Liver (tissue), 8 donors: ENCODE measurements at regions not wholly inside any gene's neighbourhood (a gene's known extent, or its start where the extent isn't known, plus 50 kb on each side); places are given as distances from the start of the nearest gene placed in this dataset.

ENCODE experiments used
- DNase-seq: peaks from one replicate; pipeline ENCODE4 v3.0.0-alpha.2; 2017; ENCODE audit warnings: low spot score
- H3K27ac ChIP-seq, 2 donors: one replicate each; pipeline ENCODE4 v1.7.0; 2013; ENCODE audit warnings: inconsistent platforms in 2 of 2, low read length in 2 of 2, control low read depth in 1 of 2, low read depth in 1 of 2, mild to moderate bottlenecking in 1 of 2
- H3K27me3 ChIP-seq, 4 donors: one replicate each; pipeline versions ENCODE4 v1.6.1 to v1.7.0; 2013; ENCODE audit warnings: low read length in 3 of 4, inconsistent platforms in 1 of 4, mild to moderate bottlenecking in 1 of 4, moderate library complexity in 1 of 4; ENCODE audit not compliant: control insufficient read depth in 4 of 4, insufficient read depth in 4 of 4
- H3K36me3 ChIP-seq, 4 donors: one replicate each; pipeline versions ENCODE4 v1.6.1 to v1.7.0; 2013; ENCODE audit warnings: low read length in 3 of 4, mild to moderate bottlenecking in 3 of 4, low read depth in 1 of 4, moderate library complexity in 1 of 4; ENCODE audit not compliant: control insufficient read depth in 4 of 4, insufficient read depth in 3 of 4
- H3K4me1 ChIP-seq, 4 donors: one replicate each; pipeline versions ENCODE4 v1.6.1 to v1.7.0; 2013; ENCODE audit warnings: low read length in 3 of 4, mild to moderate bottlenecking in 3 of 4, moderate library complexity in 1 of 4; ENCODE audit not compliant: control insufficient read depth in 4 of 4, insufficient read depth in 4 of 4
- H3K4me3 ChIP-seq, 3 donors: one replicate each; pipeline versions ENCODE4 v1.6.1 to v1.7.0; 2013; ENCODE audit warnings: low read length in 3 of 3, control low read depth in 1 of 3, low read depth in 1 of 3, mild to moderate bottlenecking in 1 of 3
- H3K9ac ChIP-seq, 2 donors: one replicate each; pipeline ENCODE4 v1.7.0; 2013; ENCODE audit warnings: low read length in 2 of 2, mild to moderate bottlenecking in 2 of 2, moderate library complexity in 2 of 2, control low read depth in 1 of 2, low read depth in 1 of 2
- H3K9me3 ChIP-seq, 4 donors: one replicate each; pipeline versions ENCODE4 v1.6.1 to v1.7.0; 2013; ENCODE audit warnings: low read length in 3 of 4; ENCODE audit not compliant: control insufficient read depth in 4 of 4
- EGR1 ChIP-seq, 2 donors: IDR thresholded peaks; 2 replicates each; pipeline ENCODE4 v1.6.1; 2016 to 2018; ENCODE audit warnings: antibody characterized with exemption in 2 of 2, low read depth in 2 of 2
- FOXA1 ChIP-seq: IDR thresholded peaks from 2 replicates; pipeline ENCODE4 v1.6.1; 2016; ENCODE audit warnings: antibody characterized with exemption
- FOXA2 ChIP-seq: IDR thresholded peaks from 2 replicates; pipeline ENCODE4 v1.6.1; 2016; ENCODE audit warnings: antibody characterized with exemption
- GABPA ChIP-seq, 2 donors: IDR thresholded peaks in 1 of 2; conservative IDR thresholded peaks in 1 of 2; 2 replicates each; pipeline ENCODE4 v1.6.1; 2016; ENCODE audit warnings: antibody characterized with exemption in 2 of 2, mild to moderate bottlenecking in 1 of 2, moderate library complexity in 1 of 2
- HNF4A ChIP-seq, 2 donors: conservative IDR thresholded peaks; 2 replicates each; pipeline ENCODE4 v1.6.1; 2016; ENCODE audit warnings: antibody characterized with exemption in 2 of 2, mild to moderate bottlenecking in 2 of 2
- HNF4G ChIP-seq: IDR thresholded peaks from 2 replicates; pipeline ENCODE4 v1.6.1; 2016; ENCODE audit warnings: antibody characterized with exemption
- JUND ChIP-seq, 2 donors: IDR thresholded peaks; 2 replicates each; pipeline ENCODE4 v1.6.1; 2016; ENCODE audit warnings: antibody characterized with exemption in 2 of 2
- NR2F2 ChIP-seq: IDR thresholded peaks from 2 replicates; pipeline ENCODE4 v1.6.1; 2016; ENCODE audit warnings: antibody characterized with exemption
- RAD21 ChIP-seq, 2 donors: IDR thresholded peaks; 2 replicates each; pipeline ENCODE4 v1.6.1; 2016; ENCODE audit warnings: antibody characterized with exemption in 2 of 2, mild to moderate bottlenecking in 2 of 2
- RXRA ChIP-seq, 2 donors: IDR thresholded peaks; 2 replicates each; pipeline ENCODE4 v1.6.1; 2017 to 2018; ENCODE audit warnings: antibody characterized with exemption in 2 of 2, mild to moderate bottlenecking in 1 of 2
- SP1 ChIP-seq: IDR thresholded peaks from 2 replicates; pipeline ENCODE4 v1.6.1; 2018; ENCODE audit warnings: antibody characterized with exemption, mild to moderate bottlenecking
- TAF1 ChIP-seq: conservative IDR thresholded peaks from 2 replicates; pipeline ENCODE4 v1.6.1; 2016; ENCODE audit warnings: antibody characterized with exemption, mild to moderate bottlenecking
- YY1 ChIP-seq: IDR thresholded peaks from 2 replicates; pipeline ENCODE4 v1.6.1; 2016; ENCODE audit warnings: antibody characterized with exemption, mild to moderate bottlenecking
- WGBS: extraction: QIAGEN DNeasy Blood & Tissue Kit; methylation state at CpG from one replicate; pipeline ENCODE4 v1.1.7; 2013; 5-methylcytosine and 5-hydroxymethylcytosine counted together
- TF ChIP-seq, protein P1 (sequence below): IDR thresholded peaks from 2 replicates; pipeline ENCODE4 v1.6.1; 2016; ENCODE audit warnings: antibody characterized with exemption, mild to moderate bottlenecking
- TF ChIP-seq, protein P2 (sequence below): IDR thresholded peaks from 2 replicates; pipeline ENCODE4 v1.6.1; 2016; ENCODE audit warnings: antibody characterized with exemption
- TF ChIP-seq, protein P3 (sequence below): IDR thresholded peaks from 2 replicates; pipeline ENCODE4 v1.6.1; 2016; ENCODE audit warnings: antibody characterized with exemption
- TF ChIP-seq, protein P4 (sequence below): IDR thresholded peaks from 2 replicates; pipeline ENCODE4 v1.6.1; 2016; ENCODE audit warnings: antibody characterized with exemption
- TF ChIP-seq, protein P5 (sequence below): fragments of 150-350 bp; IDR thresholded peaks from 2 replicates; pipeline ENCODE4 v1.5.1; 2017; ENCODE audit warnings: improper control_type of control experiment, low read depth, low read length; ENCODE audit not compliant: missing input control
- donor health status: healthy.
- donor health status: healthy.
- donor health status: healthy.
- donor health status: healthy.
- donor health status: healthy.

DNA sequence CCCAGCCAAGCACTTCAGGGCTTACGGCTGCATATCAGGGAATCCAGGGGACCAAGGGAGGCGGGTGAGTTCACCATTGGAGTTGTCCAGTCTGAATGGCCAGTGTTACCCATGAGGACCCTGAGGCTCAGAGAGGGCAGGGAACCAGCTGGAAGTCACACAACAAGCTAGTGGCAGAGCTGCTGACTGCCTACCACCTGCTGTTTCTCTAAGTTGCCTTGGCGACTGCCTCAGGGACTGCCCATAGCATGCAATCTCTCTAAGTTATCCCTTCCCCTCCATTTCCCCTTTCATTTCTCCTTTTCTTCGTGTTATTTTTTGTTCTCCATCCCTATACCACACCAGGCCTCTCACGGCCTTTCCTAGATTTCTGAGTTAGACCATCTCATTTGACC, 71.8 kb upstream of the SIRPA start:
- Histone ChIP-seq H3K4me1 (peaks cover 2 to 17% (median 9%) of the 10 kb centered on the region in 4 donors), H3K27ac (no peak overlapping the region)
- TF ChIP-seq JUND (IDR thresholded peaks at IDR 0.05) (no peak), YY1 (no peak), HNF4G (no peak), GABPA (IDR thresholded peaks at IDR 0.05 in 1 of 2, conservative IDR thresholded peaks at IDR 0.05 in 1 of 2) (no peak), EGR1 (IDR thresholded peaks at IDR 0.05; ENCODE audit: low read depth in 2 of 2) (no peak), HNF4A (conservative IDR thresholded peaks at IDR 0.05) (no peak), FOXA2 (no peak), NR2F2 (no peak), FOXA1 (no peak), SP1 (no peak), RXRA (IDR thresholded peaks at IDR 0.05) (no peak), RAD21 (IDR thresholded peaks at IDR 0.05) (no peak), TAF1 (no peak)
- TF ChIP-seq, protein P1, sequence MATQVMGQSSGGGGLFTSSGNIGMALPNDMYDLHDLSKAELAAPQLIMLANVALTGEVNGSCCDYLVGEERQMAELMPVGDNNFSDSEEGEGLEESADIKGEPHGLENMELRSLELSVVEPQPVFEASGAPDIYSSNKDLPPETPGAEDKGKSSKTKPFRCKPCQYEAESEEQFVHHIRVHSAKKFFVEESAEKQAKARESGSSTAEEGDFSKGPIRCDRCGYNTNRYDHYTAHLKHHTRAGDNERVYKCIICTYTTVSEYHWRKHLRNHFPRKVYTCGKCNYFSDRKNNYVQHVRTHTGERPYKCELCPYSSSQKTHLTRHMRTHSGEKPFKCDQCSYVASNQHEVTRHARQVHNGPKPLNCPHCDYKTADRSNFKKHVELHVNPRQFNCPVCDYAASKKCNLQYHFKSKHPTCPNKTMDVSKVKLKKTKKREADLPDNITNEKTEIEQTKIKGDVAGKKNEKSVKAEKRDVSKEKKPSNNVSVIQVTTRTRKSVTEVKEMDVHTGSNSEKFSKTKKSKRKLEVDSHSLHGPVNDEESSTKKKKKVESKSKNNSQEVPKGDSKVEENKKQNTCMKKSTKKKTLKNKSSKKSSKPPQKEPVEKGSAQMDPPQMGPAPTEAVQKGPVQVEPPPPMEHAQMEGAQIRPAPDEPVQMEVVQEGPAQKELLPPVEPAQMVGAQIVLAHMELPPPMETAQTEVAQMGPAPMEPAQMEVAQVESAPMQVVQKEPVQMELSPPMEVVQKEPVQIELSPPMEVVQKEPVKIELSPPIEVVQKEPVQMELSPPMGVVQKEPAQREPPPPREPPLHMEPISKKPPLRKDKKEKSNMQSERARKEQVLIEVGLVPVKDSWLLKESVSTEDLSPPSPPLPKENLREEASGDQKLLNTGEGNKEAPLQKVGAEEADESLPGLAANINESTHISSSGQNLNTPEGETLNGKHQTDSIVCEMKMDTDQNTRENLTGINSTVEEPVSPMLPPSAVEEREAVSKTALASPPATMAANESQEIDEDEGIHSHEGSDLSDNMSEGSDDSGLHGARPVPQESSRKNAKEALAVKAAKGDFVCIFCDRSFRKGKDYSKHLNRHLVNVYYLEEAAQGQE, result no peak
- TF ChIP-seq, protein P2, sequence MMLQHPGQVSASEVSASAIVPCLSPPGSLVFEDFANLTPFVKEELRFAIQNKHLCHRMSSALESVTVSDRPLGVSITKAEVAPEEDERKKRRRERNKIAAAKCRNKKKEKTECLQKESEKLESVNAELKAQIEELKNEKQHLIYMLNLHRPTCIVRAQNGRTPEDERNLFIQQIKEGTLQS, result no peak
- TF ChIP-seq, protein P3, sequence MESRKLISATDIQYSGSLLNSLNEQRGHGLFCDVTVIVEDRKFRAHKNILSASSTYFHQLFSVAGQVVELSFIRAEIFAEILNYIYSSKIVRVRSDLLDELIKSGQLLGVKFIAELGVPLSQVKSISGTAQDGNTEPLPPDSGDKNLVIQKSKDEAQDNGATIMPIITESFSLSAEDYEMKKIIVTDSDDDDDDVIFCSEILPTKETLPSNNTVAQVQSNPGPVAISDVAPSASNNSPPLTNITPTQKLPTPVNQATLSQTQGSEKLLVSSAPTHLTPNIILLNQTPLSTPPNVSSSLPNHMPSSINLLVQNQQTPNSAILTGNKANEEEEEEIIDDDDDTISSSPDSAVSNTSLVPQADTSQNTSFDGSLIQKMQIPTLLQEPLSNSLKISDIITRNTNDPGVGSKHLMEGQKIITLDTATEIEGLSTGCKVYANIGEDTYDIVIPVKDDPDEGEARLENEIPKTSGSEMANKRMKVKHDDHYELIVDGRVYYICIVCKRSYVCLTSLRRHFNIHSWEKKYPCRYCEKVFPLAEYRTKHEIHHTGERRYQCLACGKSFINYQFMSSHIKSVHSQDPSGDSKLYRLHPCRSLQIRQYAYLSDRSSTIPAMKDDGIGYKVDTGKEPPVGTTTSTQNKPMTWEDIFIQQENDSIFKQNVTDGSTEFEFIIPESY, result no peak
- TF ChIP-seq, protein P4, sequence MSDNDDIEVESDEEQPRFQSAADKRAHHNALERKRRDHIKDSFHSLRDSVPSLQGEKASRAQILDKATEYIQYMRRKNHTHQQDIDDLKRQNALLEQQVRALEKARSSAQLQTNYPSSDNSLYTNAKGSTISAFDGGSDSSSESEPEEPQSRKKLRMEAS, result no peak
- TF ChIP-seq, protein P5, sequence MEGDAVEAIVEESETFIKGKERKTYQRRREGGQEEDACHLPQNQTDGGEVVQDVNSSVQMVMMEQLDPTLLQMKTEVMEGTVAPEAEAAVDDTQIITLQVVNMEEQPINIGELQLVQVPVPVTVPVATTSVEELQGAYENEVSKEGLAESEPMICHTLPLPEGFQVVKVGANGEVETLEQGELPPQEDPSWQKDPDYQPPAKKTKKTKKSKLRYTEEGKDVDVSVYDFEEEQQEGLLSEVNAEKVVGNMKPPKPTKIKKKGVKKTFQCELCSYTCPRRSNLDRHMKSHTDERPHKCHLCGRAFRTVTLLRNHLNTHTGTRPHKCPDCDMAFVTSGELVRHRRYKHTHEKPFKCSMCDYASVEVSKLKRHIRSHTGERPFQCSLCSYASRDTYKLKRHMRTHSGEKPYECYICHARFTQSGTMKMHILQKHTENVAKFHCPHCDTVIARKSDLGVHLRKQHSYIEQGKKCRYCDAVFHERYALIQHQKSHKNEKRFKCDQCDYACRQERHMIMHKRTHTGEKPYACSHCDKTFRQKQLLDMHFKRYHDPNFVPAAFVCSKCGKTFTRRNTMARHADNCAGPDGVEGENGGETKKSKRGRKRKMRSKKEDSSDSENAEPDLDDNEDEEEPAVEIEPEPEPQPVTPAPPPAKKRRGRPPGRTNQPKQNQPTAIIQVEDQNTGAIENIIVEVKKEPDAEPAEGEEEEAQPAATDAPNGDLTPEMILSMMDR, result no peak

More for the DNA sequence above, 71.8 kb upstream of the SIRPA start:
- Histone ChIP-seq H3K9me3 (no peaks in the 10 kb centered on the region), H3K27me3 (no peaks in the 10 kb centered on the region), H3K4me3 (no peak overlapping the region), H3K36me3 (no peaks in the 10 kb centered on the region), H3K9ac (no peak overlapping the region)
- 91% methylated on average over 5 of the region's 5 CpGs for WGBS
- no peak for DNase-seq
